CD14-positive monocyte (primary cell): ENCODE measurements at regions not wholly inside any gene's neighbourhood (a gene's known extent, or its start where the extent isn't known, plus 50 kb on each side); places are given as distances from the start of the nearest gene placed in this dataset.

ENCODE experiments used
- DNase-seq, 3 donors: peaks; one replicate each; pipeline ENCODE4 v3.0.0-alpha.2; 2011 to 2022
- H2AFZ ChIP-seq: 2 replicates; pipeline ENCODE4 v1.6.0; 2012; ENCODE audit warnings: mild to moderate bottlenecking, low read depth, low read length, inconsistent platforms; ENCODE audit not compliant: insufficient read depth, poor library complexity, severe bottlenecking
- H3K27ac ChIP-seq, 2 donors: 1 replicate in 1 of 2; 2 replicates in 1 of 2; pipeline ENCODE4 v1.5.1; 2012 to 2013; ENCODE audit warnings: low read length in 2 of 2, control low read depth in 1 of 2, inconsistent platforms in 1 of 2, low read depth in 1 of 2, mild to moderate bottlenecking in 1 of 2
- H3K27me3 ChIP-seq, 2 donors: one replicate each; pipeline versions ENCODE4 v1.6.0 to v1.6.1; 2011 to 2013; ENCODE audit warnings: low read length in 2 of 2; ENCODE audit not compliant: control insufficient read depth in 2 of 2, insufficient read depth in 2 of 2
- H3K36me3 ChIP-seq, 2 donors: replicated peaks in 1 of 2; 1 replicate in 1 of 2; 2 replicates in 1 of 2; pipeline versions ENCODE4 v1.5.1 to v1.6.1; 2012 to 2013; ENCODE audit warnings: low read length in 2 of 2, control low read depth in 1 of 2, inconsistent platforms in 1 of 2, mild to moderate bottlenecking in 1 of 2; ENCODE audit not compliant: insufficient read depth in 2 of 2, control insufficient read depth in 1 of 2
- H3K4me1 ChIP-seq, 2 donors: 1 replicate in 1 of 2; 2 replicates in 1 of 2; pipeline versions ENCODE4 v1.5.1 to v1.6.1; 2012 to 2013; ENCODE audit warnings: low read length in 2 of 2, control low read depth in 1 of 2, inconsistent platforms in 1 of 2, mild to moderate bottlenecking in 1 of 2, moderate library complexity in 1 of 2; ENCODE audit not compliant: insufficient read depth in 2 of 2, control insufficient read depth in 1 of 2
- H3K4me2 ChIP-seq: replicated peaks from 2 replicates; pipeline ENCODE3; 2012; ENCODE audit warnings: low read length, moderate library complexity, mild to moderate bottlenecking; ENCODE audit not compliant: poor library complexity, severe bottlenecking; ENCODE audit errors: extremely low read depth
- H3K4me3 ChIP-seq, 3 experiments: fragments of 200-600 bp in 1 of 3; sonication (generic) in 1 of 3; replicated peaks in 1 of 3; 1 replicate in 2 of 3; 2 replicates in 1 of 3; pipeline ENCODE4 v1.5.1; 2011 to 2013; ENCODE audit warnings: low read length in 3 of 3, mild to moderate bottlenecking in 3 of 3, control low read depth in 2 of 3, low read depth in 2 of 3, inconsistent platforms in 1 of 3, moderate library complexity in 1 of 3
- H3K79me2 ChIP-seq: 2 replicates; pipeline ENCODE4 v1.6.0; 2012; ENCODE audit warnings: mild to moderate bottlenecking, control low read depth, inconsistent platforms, low read length, moderate library complexity; ENCODE audit not compliant: insufficient read depth
- H3K9ac ChIP-seq: 2 replicates; pipeline ENCODE4 v1.6.0; 2017; ENCODE audit warnings: low read length, mild to moderate bottlenecking; ENCODE audit not compliant: insufficient read depth, poor library complexity, severe bottlenecking
- H3K9me3 ChIP-seq, 2 donors: replicated peaks in 1 of 2; 1 replicate in 1 of 2; 2 replicates in 1 of 2; pipeline versions ENCODE4 v1.5.1 to v1.6.1; 2012 to 2013; ENCODE audit warnings: low read length in 2 of 2, control low read depth in 1 of 2; ENCODE audit not compliant: control insufficient read depth in 1 of 2, insufficient read depth in 1 of 2
- H4K20me1 ChIP-seq: 2 replicates; pipeline ENCODE4 v1.6.0; 2012; ENCODE audit warnings: mild to moderate bottlenecking, low read length, control low read depth, moderate library complexity; ENCODE audit not compliant: insufficient read depth
- H3K27ac Mint-ChIP-seq, 7 donors: one replicate each; pipeline ENCODE4 v1.8.0; 2020; ENCODE audit warnings: mild to moderate bottlenecking in 7 of 7, mixed read lengths in 7 of 7, moderate library complexity in 6 of 7, inconsistent platforms in 2 of 7
- H3K27me3 Mint-ChIP-seq, 3 donors: one replicate each; pipeline ENCODE4 v1.8.0; 2021 to 2022; ENCODE audit warnings: low read depth in 3 of 3, mild to moderate bottlenecking in 3 of 3, mixed read lengths in 3 of 3, moderate library complexity in 3 of 3, inconsistent platforms in 1 of 3
- H3K36me3 Mint-ChIP-seq, 2 donors: one replicate each; pipeline ENCODE4 v1.8.0; 2020; ENCODE audit warnings: mixed read lengths in 2 of 2, inconsistent platforms in 1 of 2, mild to moderate bottlenecking in 1 of 2
- H3K4me1 Mint-ChIP-seq: one replicate; pipeline ENCODE4 v1.8.0; 2020; ENCODE audit warnings: mild to moderate bottlenecking, mixed read lengths
- H3K4me3 Mint-ChIP-seq, 2 donors: one replicate each; pipeline ENCODE4 v1.8.0; 2020; ENCODE audit warnings: mild to moderate bottlenecking in 2 of 2, mixed read lengths in 2 of 2, moderate library complexity in 1 of 2
- H3K9me3 Mint-ChIP-seq, 7 donors: one replicate each; pipeline ENCODE4 v1.8.0; 2020 to 2022; ENCODE audit warnings: mixed read lengths in 7 of 7, mild to moderate bottlenecking in 6 of 7, moderate library complexity in 6 of 7, inconsistent platforms in 2 of 7
- CTCF ChIP-seq: fragments of 200-600 bp; IDR thresholded peaks from one replicate; pipeline ENCODE4 v1.8.0; 2022; ENCODE audit warnings: antibody characterized with exemption, mild to moderate bottlenecking
- WGBS: methylation state at CpG from one replicate; pipeline ENCODE4 v1.1.5; 2013; ENCODE audit warnings: missing lambda C conversion rate; ENCODE audit not compliant: insufficient coverage; 5-methylcytosine and 5-hydroxymethylcytosine counted together
- intact Hi-C, 2 donors: fragments of 100-400 bp; cut with micrococcal nuclease; formaldehyde crosslinking; loops; one replicate each; pipeline versions ENCODE4 v1.15.0 to v1.15.1; 2023

- Mint-ChIP-seq H3K9me3 (peaks cover 0 to 3% (median 0%) of the 10 kb centered on the region in 7 donors), H3K4me1 (no peaks in the 10 kb centered on the region), H3K36me3 (no peaks in the 10 kb centered on the region), H3K27ac (no peak overlapping the region), H3K27me3 (peaks cover 2 to 7% (median 3%) of the 10 kb centered on the region in 3 donors), H3K4me3 (no peak overlapping the region)
- Histone ChIP-seq H4K20me1 (no peaks in the 10 kb centered on the region), H2AFZ (no peak overlapping the region), H3K9ac (no peak overlapping the region), H3K4me2 (no peak overlapping the region), H3K27me3 (no peaks in the 10 kb centered on the region), H3K27ac (no peak overlapping the region), H3K4me1 (no peaks in the 10 kb centered on the region), H3K4me3 (no peak overlapping the region), H3K36me3 (no peaks in the 10 kb centered on the region), H3K79me2 (no peaks in the 10 kb centered on the region), H3K9me3 (no peaks in the 10 kb centered on the region)
- no peak for TF ChIP-seq CTCF
- intact Hi-C loops: no loop called here
- DNase-seq: no peak
- WGBS: no CpG with 5 or more reads among the region's 3 CpGs
Measured at GRCh38 chr2:152250421-152251100, 75.0 kb upstream of the STAM2 start.

GRCh38 chr2:152251211-152251610 lies 75.6 kb upstream of the STAM2 start:
- Mint-ChIP-seq H3K36me3 (no peaks in the 10 kb centered on the region), H3K4me3 (no peak overlapping the region), H3K27me3 (peaks cover 2 to 7% (median 3%) of the 10 kb centered on the region in 3 donors), H3K9me3 (peaks cover 0 to 3% (median 0%) of the 10 kb centered on the region in 7 donors), H3K27ac (no peak overlapping the region), H3K4me1 (no peaks in the 10 kb centered on the region)
- Histone ChIP-seq H3K4me1 (no peaks in the 10 kb centered on the region), H3K27me3 (no peaks in the 10 kb centered on the region), H3K9ac (no peak overlapping the region), H3K4me3 (no peak overlapping the region), H3K4me2 (no peak overlapping the region), H3K36me3 (no peaks in the 10 kb centered on the region), H2AFZ (no peak overlapping the region), H4K20me1 (no peaks in the 10 kb centered on the region), H3K27ac (no peak overlapping the region), H3K9me3 (no peaks in the 10 kb centered on the region), H3K79me2 (no peaks in the 10 kb centered on the region)
- 52% methylated on average over 2 of the region's 3 CpGs for WGBS
- DNase-seq: no peak
- intact Hi-C loops: no loop called here
- TF ChIP-seq CTCF: no peak
